Liver (tissue), 8 donors: ENCODE measurements at regions not wholly inside any gene's neighbourhood (a gene's known extent, or its start where the extent isn't known, plus 50 kb on each side); places are given as distances from the start of the nearest gene placed in this dataset.
"Not testable (repeated sequence)": the region's sequence is repeated elsewhere in the genome, so short reads cannot be mapped to it uniquely, and the experiment has no call there.

Source experiments
- DNase-seq: peaks from one replicate; pipeline ENCODE4 v3.0.0-alpha.2; 2017; ENCODE audit warnings: low spot score
- H3K27ac ChIP-seq, 2 donors: one replicate each; pipeline ENCODE4 v1.7.0; 2013; ENCODE audit warnings: inconsistent platforms in 2 of 2, low read length in 2 of 2, control low read depth in 1 of 2, low read depth in 1 of 2, mild to moderate bottlenecking in 1 of 2
- H3K27me3 ChIP-seq, 4 donors: one replicate each; pipeline versions ENCODE4 v1.6.1 to v1.7.0; 2013; ENCODE audit warnings: low read length in 3 of 4, inconsistent platforms in 1 of 4, mild to moderate bottlenecking in 1 of 4, moderate library complexity in 1 of 4; ENCODE audit not compliant: control insufficient read depth in 4 of 4, insufficient read depth in 4 of 4
- H3K36me3 ChIP-seq, 4 donors: one replicate each; pipeline versions ENCODE4 v1.6.1 to v1.7.0; 2013; ENCODE audit warnings: low read length in 3 of 4, mild to moderate bottlenecking in 3 of 4, low read depth in 1 of 4, moderate library complexity in 1 of 4; ENCODE audit not compliant: control insufficient read depth in 4 of 4, insufficient read depth in 3 of 4
- H3K4me1 ChIP-seq, 4 donors: one replicate each; pipeline versions ENCODE4 v1.6.1 to v1.7.0; 2013; ENCODE audit warnings: low read length in 3 of 4, mild to moderate bottlenecking in 3 of 4, moderate library complexity in 1 of 4; ENCODE audit not compliant: control insufficient read depth in 4 of 4, insufficient read depth in 4 of 4
- H3K4me3 ChIP-seq, 3 donors: one replicate each; pipeline versions ENCODE4 v1.6.1 to v1.7.0; 2013; ENCODE audit warnings: low read length in 3 of 3, control low read depth in 1 of 3, low read depth in 1 of 3, mild to moderate bottlenecking in 1 of 3
- H3K9ac ChIP-seq, 2 donors: one replicate each; pipeline ENCODE4 v1.7.0; 2013; ENCODE audit warnings: low read length in 2 of 2, mild to moderate bottlenecking in 2 of 2, moderate library complexity in 2 of 2, control low read depth in 1 of 2, low read depth in 1 of 2
- H3K9me3 ChIP-seq, 4 donors: one replicate each; pipeline versions ENCODE4 v1.6.1 to v1.7.0; 2013; ENCODE audit warnings: low read length in 3 of 4; ENCODE audit not compliant: control insufficient read depth in 4 of 4
- ATF3 ChIP-seq: IDR thresholded peaks from 2 replicates; pipeline ENCODE4 v1.6.1; 2016; ENCODE audit warnings: antibody characterized with exemption
- CTCF ChIP-seq: fragments of 150-350 bp; IDR thresholded peaks from 2 replicates; pipeline ENCODE4 v1.5.1; 2017; ENCODE audit warnings: improper control_type of control experiment, low read depth, low read length; ENCODE audit not compliant: missing input control
- EGR1 ChIP-seq, 2 donors: IDR thresholded peaks; 2 replicates each; pipeline ENCODE4 v1.6.1; 2016 to 2018; ENCODE audit warnings: antibody characterized with exemption in 2 of 2, low read depth in 2 of 2
- FOXA1 ChIP-seq: IDR thresholded peaks from 2 replicates; pipeline ENCODE4 v1.6.1; 2016; ENCODE audit warnings: antibody characterized with exemption
- FOXA2 ChIP-seq: IDR thresholded peaks from 2 replicates; pipeline ENCODE4 v1.6.1; 2016; ENCODE audit warnings: antibody characterized with exemption
- GABPA ChIP-seq, 2 donors: IDR thresholded peaks in 1 of 2; conservative IDR thresholded peaks in 1 of 2; 2 replicates each; pipeline ENCODE4 v1.6.1; 2016; ENCODE audit warnings: antibody characterized with exemption in 2 of 2, mild to moderate bottlenecking in 1 of 2, moderate library complexity in 1 of 2
- HNF4A ChIP-seq, 2 donors: conservative IDR thresholded peaks; 2 replicates each; pipeline ENCODE4 v1.6.1; 2016; ENCODE audit warnings: antibody characterized with exemption in 2 of 2, mild to moderate bottlenecking in 2 of 2
- HNF4G ChIP-seq: IDR thresholded peaks from 2 replicates; pipeline ENCODE4 v1.6.1; 2016; ENCODE audit warnings: antibody characterized with exemption
- JUND ChIP-seq, 2 donors: IDR thresholded peaks; 2 replicates each; pipeline ENCODE4 v1.6.1; 2016; ENCODE audit warnings: antibody characterized with exemption in 2 of 2
- NR2F2 ChIP-seq: IDR thresholded peaks from 2 replicates; pipeline ENCODE4 v1.6.1; 2016; ENCODE audit warnings: antibody characterized with exemption
- RAD21 ChIP-seq, 2 donors: IDR thresholded peaks; 2 replicates each; pipeline ENCODE4 v1.6.1; 2016; ENCODE audit warnings: antibody characterized with exemption in 2 of 2, mild to moderate bottlenecking in 2 of 2
- RXRA ChIP-seq, 2 donors: IDR thresholded peaks; 2 replicates each; pipeline ENCODE4 v1.6.1; 2017 to 2018; ENCODE audit warnings: antibody characterized with exemption in 2 of 2, mild to moderate bottlenecking in 1 of 2
- SP1 ChIP-seq: IDR thresholded peaks from 2 replicates; pipeline ENCODE4 v1.6.1; 2018; ENCODE audit warnings: antibody characterized with exemption, mild to moderate bottlenecking
- TAF1 ChIP-seq: conservative IDR thresholded peaks from 2 replicates; pipeline ENCODE4 v1.6.1; 2016; ENCODE audit warnings: antibody characterized with exemption, mild to moderate bottlenecking
- YY1 ChIP-seq: IDR thresholded peaks from 2 replicates; pipeline ENCODE4 v1.6.1; 2016; ENCODE audit warnings: antibody characterized with exemption, mild to moderate bottlenecking
- ZBTB33 ChIP-seq: IDR thresholded peaks from 2 replicates; pipeline ENCODE4 v1.6.1; 2016; ENCODE audit warnings: antibody characterized with exemption
- WGBS: extraction: QIAGEN DNeasy Blood & Tissue Kit; methylation state at CpG from one replicate; pipeline ENCODE4 v1.1.7; 2013; 5-methylcytosine and 5-hydroxymethylcytosine counted together
- TF ChIP-seq, protein P1 (sequence below): IDR thresholded peaks from 2 replicates; pipeline ENCODE4 v1.6.1; 2016; ENCODE audit warnings: antibody characterized with exemption, mild to moderate bottlenecking
- TF ChIP-seq, protein P2 (sequence below): IDR thresholded peaks from 2 replicates; pipeline ENCODE4 v1.6.1; 2016; ENCODE audit warnings: antibody characterized with exemption
- donor health status: healthy.
- donor health status: healthy.
- donor health status: healthy.
- donor health status: healthy.
- donor health status: healthy.

DNA sequence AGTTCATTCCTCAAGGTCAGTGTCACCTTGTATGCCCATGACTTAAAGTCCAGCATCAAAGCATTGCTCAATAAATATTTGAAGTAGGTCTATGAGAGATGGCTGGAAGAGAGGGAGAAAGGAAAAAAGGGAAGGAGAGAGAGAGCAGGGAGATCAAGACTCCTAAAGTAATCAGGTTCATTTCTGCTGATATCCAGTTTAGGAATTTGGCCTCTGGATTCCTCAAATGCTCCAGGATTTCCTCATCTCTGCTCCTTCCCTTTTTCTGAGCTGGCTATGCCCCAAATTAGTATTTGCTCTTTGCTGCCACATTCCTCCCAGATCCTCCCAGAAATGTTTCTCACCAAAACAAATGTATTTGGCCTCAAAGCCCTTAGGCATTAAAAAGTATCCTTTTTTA, 739.4 kb upstream of the CHAC2 start:
- no peaks in the 10 kb centered on the region for H3K9me3 ChIP-seq
- no peaks in the 10 kb centered on the region for H3K4me1 ChIP-seq
- DNase-seq = no peak
- no peak overlapping the region for H3K9ac ChIP-seq
- H3K27ac ChIP-seq = no peak overlapping the region
- H3K27me3 ChIP-seq = no peaks in the 10 kb centered on the region
- no peaks in the 10 kb centered on the region for H3K36me3 ChIP-seq
- TF ChIP-seq NR2F2 (peak; percentile 49), EGR1 (IDR thresholded peaks at IDR 0.05; ENCODE audit: low read depth in 2 of 2) (no peak)
- H3K4me3 ChIP-seq = no peak overlapping the region

GRCh38 chr2:53022248-53022647, 745.4 kb upstream of the CHAC2 start:
- not testable (repeated sequence) for H3K4me3 ChIP-seq, H3K9me3 ChIP-seq, H3K9ac ChIP-seq, DNase-seq, H3K4me1 ChIP-seq, H3K27ac ChIP-seq, H3K36me3 ChIP-seq, H3K27me3 ChIP-seq
- WGBS = 75% methylated on average over 4 of the region's 4 CpGs

- Histone ChIP-seq H3K9me3 (no peaks in the 10 kb centered on the region), H3K4me3 (no peak overlapping the region), H3K36me3 (no peaks in the 10 kb centered on the region), H3K9ac (no peak overlapping the region), H3K4me1 (no peaks in the 10 kb centered on the region), H3K27ac (no peak overlapping the region), H3K27me3 (no peaks in the 10 kb centered on the region)
- 88% methylated on average over 2 of the region's 2 CpGs for WGBS
- no peak for DNase-seq
- TF ChIP-seq HNF4G = no peak
- TF ChIP-seq, protein P1, sequence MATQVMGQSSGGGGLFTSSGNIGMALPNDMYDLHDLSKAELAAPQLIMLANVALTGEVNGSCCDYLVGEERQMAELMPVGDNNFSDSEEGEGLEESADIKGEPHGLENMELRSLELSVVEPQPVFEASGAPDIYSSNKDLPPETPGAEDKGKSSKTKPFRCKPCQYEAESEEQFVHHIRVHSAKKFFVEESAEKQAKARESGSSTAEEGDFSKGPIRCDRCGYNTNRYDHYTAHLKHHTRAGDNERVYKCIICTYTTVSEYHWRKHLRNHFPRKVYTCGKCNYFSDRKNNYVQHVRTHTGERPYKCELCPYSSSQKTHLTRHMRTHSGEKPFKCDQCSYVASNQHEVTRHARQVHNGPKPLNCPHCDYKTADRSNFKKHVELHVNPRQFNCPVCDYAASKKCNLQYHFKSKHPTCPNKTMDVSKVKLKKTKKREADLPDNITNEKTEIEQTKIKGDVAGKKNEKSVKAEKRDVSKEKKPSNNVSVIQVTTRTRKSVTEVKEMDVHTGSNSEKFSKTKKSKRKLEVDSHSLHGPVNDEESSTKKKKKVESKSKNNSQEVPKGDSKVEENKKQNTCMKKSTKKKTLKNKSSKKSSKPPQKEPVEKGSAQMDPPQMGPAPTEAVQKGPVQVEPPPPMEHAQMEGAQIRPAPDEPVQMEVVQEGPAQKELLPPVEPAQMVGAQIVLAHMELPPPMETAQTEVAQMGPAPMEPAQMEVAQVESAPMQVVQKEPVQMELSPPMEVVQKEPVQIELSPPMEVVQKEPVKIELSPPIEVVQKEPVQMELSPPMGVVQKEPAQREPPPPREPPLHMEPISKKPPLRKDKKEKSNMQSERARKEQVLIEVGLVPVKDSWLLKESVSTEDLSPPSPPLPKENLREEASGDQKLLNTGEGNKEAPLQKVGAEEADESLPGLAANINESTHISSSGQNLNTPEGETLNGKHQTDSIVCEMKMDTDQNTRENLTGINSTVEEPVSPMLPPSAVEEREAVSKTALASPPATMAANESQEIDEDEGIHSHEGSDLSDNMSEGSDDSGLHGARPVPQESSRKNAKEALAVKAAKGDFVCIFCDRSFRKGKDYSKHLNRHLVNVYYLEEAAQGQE = no peak
- no peak for TF ChIP-seq TAF1
- TF ChIP-seq ATF3 = no peak
- no peak for TF ChIP-seq RAD21 (IDR thresholded peaks at IDR 0.05)
- TF ChIP-seq, protein P2, sequence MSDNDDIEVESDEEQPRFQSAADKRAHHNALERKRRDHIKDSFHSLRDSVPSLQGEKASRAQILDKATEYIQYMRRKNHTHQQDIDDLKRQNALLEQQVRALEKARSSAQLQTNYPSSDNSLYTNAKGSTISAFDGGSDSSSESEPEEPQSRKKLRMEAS = no peak
- no peak for TF ChIP-seq RXRA (IDR thresholded peaks at IDR 0.05)
- no peak for TF ChIP-seq NR2F2
- TF ChIP-seq GABPA (IDR thresholded peaks at IDR 0.05 in 1 of 2, conservative IDR thresholded peaks at IDR 0.05 in 1 of 2) = no peak
- TF ChIP-seq FOXA1 = no peak
- no peak for TF ChIP-seq CTCF
- TF ChIP-seq SP1 = no peak
- TF ChIP-seq FOXA2 = no peak
- no peak for TF ChIP-seq YY1
- no peak for TF ChIP-seq JUND (IDR thresholded peaks at IDR 0.05)
- no peak for TF ChIP-seq ZBTB33
- no peak for TF ChIP-seq HNF4A (conservative IDR thresholded peaks at IDR 0.05)
- TF ChIP-seq EGR1 (IDR thresholded peaks at IDR 0.05; ENCODE audit: low read depth in 2 of 2) = no peak
Measured at GRCh38 chr2:53021828-53022227, 745.8 kb upstream of the CHAC2 start.
